Esophagus squamous epithelium (tissue), 5 donors: ENCODE measurements at regions not wholly inside any gene's neighbourhood (a gene's known extent, or its start where the extent isn't known, plus 50 kb on each side); places are given as distances from the start of the nearest gene placed in this dataset.

Experiments used
- DNase-seq: peaks from one replicate; lab custom pipeline; 2025; lab: John Stamatoyannopoulos, UW
- H3K27ac ChIP-seq, 4 donors: fragments of 200-600 bp; sonication (generic); one replicate each; pipeline ENCODE4 v1.5.1; 2016 to 2019; ENCODE audit warnings: mild to moderate bottlenecking in 1 of 4
- H3K27me3 ChIP-seq, 4 donors: fragments of 200-600 bp; sonication (generic); 1 replicate in 3 of 4; 2 replicates in 1 of 4; pipeline versions ENCODE4 v1.5.1 to v1.6.0; 2017 to 2021; ENCODE audit warnings: antibody characterized with exemption in 1 of 4
- H3K36me3 ChIP-seq, 3 donors: fragments of 200-600 bp; sonication (generic); one replicate each; pipeline ENCODE4 v1.5.1; 2016 to 2019
- H3K4me1 ChIP-seq, 3 donors: fragments of 200-600 bp; sonication (generic); one replicate each; pipeline ENCODE4 v1.5.1; 2017 to 2019
- H3K4me3 ChIP-seq, 4 donors: fragments of 200-600 bp; sonication (generic); 1 replicate in 3 of 4; 2 replicates in 1 of 4; pipeline ENCODE4 v1.5.1; 2016 to 2019; ENCODE audit warnings: mild to moderate bottlenecking in 2 of 4, moderate library complexity in 1 of 4
- H3K9me3 ChIP-seq, 3 donors: fragments of 200-600 bp; sonication (generic); one replicate each; pipeline ENCODE4 v1.5.1; 2016 to 2019
- POLR2A ChIP-seq, 4 donors: fragments of 450-650 bp; IDR thresholded peaks; one replicate each; pipeline ENCODE4 v1.6.1; 2017; ENCODE audit warnings: antibody characterized with exemption in 4 of 4, mild to moderate bottlenecking in 4 of 4, moderate library complexity in 3 of 4
- WGBS, 2 donors: methylation state at CpG; one replicate each; pipeline ENCODE4 v1.1.5; 2018; 5-methylcytosine and 5-hydroxymethylcytosine counted together
- intact Hi-C: fragments of 100-400 bp; cut with DNase I; formaldehyde crosslinking; loops from one replicate; pipeline ENCODE4 v1.15.0; 2022
- TF ChIP-seq, protein P1 (sequence below), 6 experiments: fragments of 450-650 bp in 4 of 6; fragments of 200-600 bp in 2 of 6; sonication (generic) in 2 of 6; IDR thresholded peaks; one replicate each; pipeline ENCODE4 v1.5.1; 2016 to 2019; ENCODE audit warnings: antibody characterized with exemption in 6 of 6, mild to moderate bottlenecking in 4 of 6, moderate library complexity in 4 of 6
- donor health status: DM: yes; HTN: yes; CAD: no.

DNA sequence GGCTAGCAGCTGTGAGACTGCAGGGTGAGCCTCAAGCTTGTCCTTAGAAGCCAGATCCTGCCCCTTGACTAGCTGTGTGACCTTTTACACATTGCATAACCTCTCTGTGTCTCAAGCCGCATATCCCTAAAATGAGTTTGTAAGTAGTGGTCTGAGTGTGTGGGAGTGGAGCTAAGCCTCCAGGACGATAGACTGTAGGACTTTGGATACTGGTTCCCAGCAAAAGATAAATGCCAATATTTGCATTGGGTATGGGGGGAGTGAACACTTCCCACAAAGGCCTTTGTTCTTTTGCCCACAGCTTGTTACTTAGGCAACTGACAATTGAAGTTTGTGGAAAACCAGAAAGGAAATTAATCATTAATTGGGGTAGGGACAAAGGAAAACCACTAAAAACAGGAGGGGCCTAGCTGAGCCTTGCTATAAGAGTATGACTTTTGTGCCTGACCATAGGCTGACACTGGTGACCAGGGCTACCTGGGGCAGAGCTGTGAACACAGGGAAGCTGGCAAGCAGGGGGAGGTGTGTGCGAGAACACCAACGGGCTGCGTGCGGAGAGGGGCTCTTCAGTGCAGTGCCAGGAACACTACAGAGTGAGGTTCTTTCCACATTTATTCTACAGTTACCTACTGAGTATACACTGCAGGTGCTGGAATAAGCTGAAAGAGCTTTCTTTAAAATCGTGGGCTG lies 102.4 kb upstream of the ETV3 start:
- intact Hi-C loops = no loop called here
- Histone ChIP-seq H3K4me3 (no peak overlapping the region), H3K36me3 (no peaks in the 10 kb centered on the region), H3K4me1 (no peaks in the 10 kb centered on the region), H3K9me3 (no peaks in the 10 kb centered on the region), H3K27me3 (peaks cover 0 to 19% (median 0%) of the 10 kb centered on the region in 4 donors), H3K27ac (no peak overlapping the region)
- 56 to 65% methylated on average over 6 to 7 of the region's 7 CpGs for WGBS, 2 donors
- DNase-seq = no peak
- TF ChIP-seq POLR2A (IDR thresholded peaks at IDR 0.05) = no peak
- TF ChIP-seq, protein P1, sequence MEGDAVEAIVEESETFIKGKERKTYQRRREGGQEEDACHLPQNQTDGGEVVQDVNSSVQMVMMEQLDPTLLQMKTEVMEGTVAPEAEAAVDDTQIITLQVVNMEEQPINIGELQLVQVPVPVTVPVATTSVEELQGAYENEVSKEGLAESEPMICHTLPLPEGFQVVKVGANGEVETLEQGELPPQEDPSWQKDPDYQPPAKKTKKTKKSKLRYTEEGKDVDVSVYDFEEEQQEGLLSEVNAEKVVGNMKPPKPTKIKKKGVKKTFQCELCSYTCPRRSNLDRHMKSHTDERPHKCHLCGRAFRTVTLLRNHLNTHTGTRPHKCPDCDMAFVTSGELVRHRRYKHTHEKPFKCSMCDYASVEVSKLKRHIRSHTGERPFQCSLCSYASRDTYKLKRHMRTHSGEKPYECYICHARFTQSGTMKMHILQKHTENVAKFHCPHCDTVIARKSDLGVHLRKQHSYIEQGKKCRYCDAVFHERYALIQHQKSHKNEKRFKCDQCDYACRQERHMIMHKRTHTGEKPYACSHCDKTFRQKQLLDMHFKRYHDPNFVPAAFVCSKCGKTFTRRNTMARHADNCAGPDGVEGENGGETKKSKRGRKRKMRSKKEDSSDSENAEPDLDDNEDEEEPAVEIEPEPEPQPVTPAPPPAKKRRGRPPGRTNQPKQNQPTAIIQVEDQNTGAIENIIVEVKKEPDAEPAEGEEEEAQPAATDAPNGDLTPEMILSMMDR (IDR thresholded peaks at IDR 0.05) = no peak

DNA sequence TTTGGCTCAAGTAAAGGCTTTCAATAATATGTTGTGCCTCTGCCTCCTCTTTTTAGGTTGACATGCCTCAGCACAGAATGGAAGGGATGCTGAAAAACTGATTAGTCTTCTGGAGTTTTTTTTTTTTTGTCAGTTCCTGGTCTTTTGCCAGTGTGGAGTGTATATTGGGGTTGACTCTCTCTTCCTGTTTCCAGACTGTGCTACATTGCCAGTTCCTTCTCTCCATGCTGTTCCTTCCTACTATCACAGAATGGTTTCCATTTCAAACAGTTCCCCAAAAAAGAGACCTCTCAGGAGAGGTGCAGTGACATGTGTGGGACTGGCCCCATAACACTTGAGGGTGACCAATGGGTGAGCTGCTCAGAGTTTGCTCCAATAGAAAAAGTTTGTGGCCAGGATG lies 101.7 kb upstream of the ETV3 start:
- no peak for TF ChIP-seq POLR2A (IDR thresholded peaks at IDR 0.05)
- TF ChIP-seq, protein P1 (IDR thresholded peaks at IDR 0.05) = no peak
- Histone ChIP-seq H3K36me3 (no peaks in the 10 kb centered on the region), H3K27me3 (peaks cover 0 to 17% (median 0%) of the 10 kb centered on the region in 4 donors), H3K4me1 (no peaks in the 10 kb centered on the region), H3K9me3 (no peaks in the 10 kb centered on the region), H3K27ac (no peak overlapping the region), H3K4me3 (no peak overlapping the region)
- intact Hi-C loops = no loop called here
- no peak for DNase-seq

DNA sequence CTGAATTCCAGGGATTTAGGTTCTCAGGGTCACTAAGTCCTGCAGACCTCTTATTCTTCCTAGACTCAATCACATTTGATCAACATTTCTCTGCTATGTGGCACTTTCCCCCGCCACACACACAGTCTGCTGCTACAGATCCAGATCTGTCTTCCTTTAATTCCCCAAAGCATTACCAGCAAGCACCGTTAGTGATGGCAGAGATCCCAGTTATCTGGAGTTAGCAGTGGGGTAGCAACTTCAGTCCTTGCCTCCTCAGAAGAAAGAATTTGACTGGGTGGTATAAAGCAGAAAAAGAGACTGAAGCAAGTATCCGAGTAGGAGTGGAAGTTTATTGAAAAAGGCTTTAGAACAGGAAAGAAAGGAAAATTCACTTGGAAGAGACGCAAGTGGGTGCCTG lies 100.4 kb upstream of the ETV3 start:
- Histone ChIP-seq H3K36me3 (no peaks in the 10 kb centered on the region), H3K9me3 (no peaks in the 10 kb centered on the region), H3K4me1 (no peaks in the 10 kb centered on the region), H3K27me3 (peaks cover 0 to 17% (median 0%) of the 10 kb centered on the region in 4 donors), H3K4me3 (no peak overlapping the region), H3K27ac (no peak overlapping the region)
- DNase-seq = no peak
- TF ChIP-seq POLR2A (IDR thresholded peaks at IDR 0.05) = no peak
- TF ChIP-seq, protein P1 (IDR thresholded peaks at IDR 0.05) = no peak
- intact Hi-C loops = no loop called here
- WGBS, 2 donors = 56 to 65% methylated on average over 4 of the region's 4 CpGs

DNA sequence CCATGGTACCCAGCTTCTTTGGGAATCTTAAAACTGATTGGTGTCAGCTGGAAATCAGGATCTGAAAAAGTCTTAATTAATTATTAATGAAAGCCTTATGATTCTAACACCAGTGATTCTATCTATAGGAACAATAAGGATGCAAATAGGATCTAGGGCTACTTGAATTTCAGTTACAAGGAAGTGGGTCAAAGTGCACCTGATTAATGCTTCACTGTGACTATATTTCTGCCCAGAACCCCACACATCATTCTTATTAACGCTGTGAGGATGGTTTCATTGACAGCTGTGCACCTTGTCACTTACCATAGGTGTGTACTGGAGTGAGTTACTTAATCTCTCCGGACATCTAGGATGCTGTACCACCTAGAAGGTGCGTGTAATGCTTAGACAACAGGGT lies 99.8 kb upstream of the ETV3 start:
- 61 to 84% methylated on average over 3 of the region's 3 CpGs for WGBS, 2 donors
- no peaks in the 10 kb centered on the region for H3K4me1 ChIP-seq
- intact Hi-C loops = no loop called here
- no peak overlapping the region for H3K27ac ChIP-seq
- TF ChIP-seq, protein P1 (IDR thresholded peaks at IDR 0.05) = no peak
- no peak for TF ChIP-seq POLR2A (IDR thresholded peaks at IDR 0.05)
- DNase-seq = no peak
- H3K9me3 ChIP-seq = no peaks in the 10 kb centered on the region
- H3K4me3 ChIP-seq = no peak overlapping the region
- H3K36me3 ChIP-seq = no peaks in the 10 kb centered on the region
- peaks cover 0 to 17% (median 0%) of the 10 kb centered on the region in 4 donors for H3K27me3 ChIP-seq

DNA sequence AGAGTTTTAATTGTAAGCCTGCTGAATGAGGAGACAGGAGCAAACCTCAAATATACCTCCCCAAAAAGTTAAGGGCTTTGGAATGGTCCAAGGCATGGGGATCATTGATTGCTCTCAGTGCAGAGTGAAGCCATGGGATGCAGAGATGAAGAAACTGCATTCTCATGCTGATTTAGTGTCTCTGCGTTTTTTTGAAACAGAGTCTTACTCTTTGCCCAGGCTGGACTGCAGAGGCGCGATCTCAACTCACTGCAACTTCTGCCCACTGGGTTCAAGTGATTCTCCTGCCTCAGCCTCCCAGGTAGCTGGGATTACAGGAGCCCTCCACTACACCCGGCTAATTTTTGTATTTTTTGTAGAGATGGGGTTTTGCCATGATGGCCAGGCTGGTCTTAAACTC lies 99.3 kb upstream of the ETV3 start:
- TF ChIP-seq POLR2A (IDR thresholded peaks at IDR 0.05) = no peak
- TF ChIP-seq, protein P1 (IDR thresholded peaks at IDR 0.05) = no peak
- no peaks in the 10 kb centered on the region for H3K9me3 ChIP-seq
- H3K4me1 ChIP-seq = no peaks in the 10 kb centered on the region
- no peak overlapping the region for H3K4me3 ChIP-seq
- H3K36me3 ChIP-seq = no peaks in the 10 kb centered on the region
- H3K27ac ChIP-seq = no peak overlapping the region
- no peak for DNase-seq
- H3K27me3 ChIP-seq = peaks cover 0 to 17% (median 0%) of the 10 kb centered on the region in 4 donors
- intact Hi-C loops = no loop called here
- 73 to 74% methylated on average over 4 of the region's 4 CpGs for WGBS, 2 donors
